GM18519 (cell line): ENCODE measurements at regions not wholly inside any gene's neighbourhood (a gene's known extent, or its start where the extent isn't known, plus 50 kb on each side); places are given as distances from the start of the nearest gene placed in this dataset.
"Not testable (repeated sequence)": the region's sequence is repeated elsewhere in the genome, so short reads cannot be mapped to it uniquely, and the experiment has no call there.

ENCODE experiments used
- ATAC-seq: cut with Tn5 transposase; IDR thresholded peaks from one replicate; pipeline ENCODE4 v1.9.1; 2021; ENCODE audit warnings: mild to moderate bottlenecking, moderate library complexity; ENCODE audit not compliant: unreplicated experiment, low FRiP score

GRCh38 chr12:87599459-87599858 is 429.7 kb downstream of the C12orf50 start:
- no peak for ATAC-seq

- ATAC-seq: no peak
These were observed 432.1 kb downstream of the C12orf50 start for GRCh38 chr12:87597114-87597513.

- ATAC-seq: no peak
These were observed 432.6 kb downstream of the C12orf50 start for GRCh38 chr12:87596636-87597035.

GRCh38 chr12:87596134-87596533 is 433.1 kb downstream of the C12orf50 start:
- no peak for ATAC-seq

- no peak for ATAC-seq
These were observed 443.2 kb downstream of the C12orf50 start for GRCh38 chr12:87585882-87586557.

- ATAC-seq: not testable (repeated sequence)
These were observed 450.1 kb downstream of the C12orf50 start for GRCh38 chr12:87579091-87579490.

- no peak for ATAC-seq
These were observed 453.3 kb downstream of the C12orf50 start for GRCh38 chr12:87575906-87576305.

GRCh38 chr12:87566918-87567317 is 462.3 kb downstream of the C12orf50 start:
- not testable (repeated sequence) for ATAC-seq

GRCh38 chr12:87556985-87557384 is 472.2 kb downstream of the C12orf50 start:
- no peak for ATAC-seq

- not testable (repeated sequence) for ATAC-seq
These were observed 498.0 kb downstream of the C12orf50 start for GRCh38 chr12:87531213-87531612.

- ATAC-seq: no peak
These were observed 499.8 kb downstream of the C12orf50 start for GRCh38 chr12:87529413-87529812.

GRCh38 chr12:87520968-87521367 is 508.2 kb downstream of the C12orf50 start:
- no peak for ATAC-seq

GRCh38 chr12:87518481-87518880 is 510.7 kb downstream of the C12orf50 start:
- no peak for ATAC-seq

- ATAC-seq: no peak
These were observed 511.2 kb downstream of the C12orf50 start for GRCh38 chr12:87518036-87518435.

GRCh38 chr12:87513536-87514280 is 515.5 kb downstream of the C12orf50 start:
- no peak for ATAC-seq

GRCh38 chr12:87511371-87511770 is 517.8 kb downstream of the C12orf50 start:
- ATAC-seq: no peak

- no peak for ATAC-seq
These were observed 519.9 kb downstream of the C12orf50 start for GRCh38 chr12:87509237-87509820.

GRCh38 chr12:87491598-87491997 is 537.6 kb downstream of the C12orf50 start:
- ATAC-seq: no peak

- no peak for ATAC-seq
These were observed 538.1 kb downstream of the C12orf50 start for GRCh38 chr12:87491089-87491488.

- no peak for ATAC-seq
These were observed 559.9 kb downstream of the C12orf50 start for GRCh38 chr12:87469295-87469694.

GRCh38 chr12:87467936-87468335 is 561.3 kb downstream of the C12orf50 start:
- no peak for ATAC-seq

- ATAC-seq: no peak
These were observed 564.6 kb downstream of the C12orf50 start for GRCh38 chr12:87464565-87464964.
